ENCODE measurements at regions not wholly inside any gene's neighbourhood (a gene's known extent, or its start where the extent isn't known, plus 50 kb on each side); places are given as distances from the start of the nearest gene placed in this dataset.

- H3K36me3 ChIP-seq (ENCODE audit: control insufficient read depth in 1 of 2, insufficient read depth in 2 of 2, low read length in 2 of 2) = no peaks in the 10 kb centered on the region
- no peak overlapping the region for H3K4me2 ChIP-seq (ENCODE audit: low read length)
- ATAC-seq = no peak
- H3K27ac ChIP-seq (ENCODE audit: low read depth, low read length) = no peak overlapping the region
- no peaks in the 10 kb centered on the region for H3K9me3 ChIP-seq (ENCODE audit: control insufficient read depth in 1 of 2, insufficient read depth in 1 of 2, low read depth in 1 of 2, low read length in 2 of 2)
- no peaks in the 10 kb centered on the region for H3K9me2 ChIP-seq (ENCODE audit: insufficient read depth)
- ChIA-PET CTCF (no interaction called here), RAD21 (ENCODE audit: low non-redundant PET in 1 of 2, low total read pairs in 2 of 2, uncharacterized antibody in 2 of 2, unreplicated experiment in 2 of 2) (no interaction called here), POLR2A (no interaction called here)
- no peaks in the 10 kb centered on the region for H3K79me2 ChIP-seq (ENCODE audit: insufficient read depth, low read length)
- intact Hi-C loops (cut with micrococcal nuclease) = no loop called here
- H3K4me3 ChIP-seq (replicated peaks in 1 of 2; ENCODE audit: low read depth in 1 of 2, low read length in 2 of 2) = no peak overlapping the region
- H4K20me1 ChIP-seq (ENCODE audit: insufficient read depth) = no peaks in the 10 kb centered on the region
- H3K9ac ChIP-seq (ENCODE audit: low read length) = no peak overlapping the region
- no peak for DNase-seq (ENCODE audit: low read depth, low spot score)
- no peaks in the 10 kb centered on the region for H3K4me1 ChIP-seq (ENCODE audit: control insufficient read depth in 1 of 2, insufficient read depth in 2 of 2, low read length in 2 of 2)
- H2AFZ ChIP-seq (ENCODE audit: low read depth, low read length, poor library complexity, severe bottlenecking) = no peak overlapping the region
- no peaks in the 10 kb centered on the region for H3K27me3 ChIP-seq (ENCODE audit: insufficient read depth, low read length)
- TF ChIP-seq ELF1 (IDR thresholded peaks at IDR 0.05; ENCODE audit: borderline replicate concordance, low read depth) (no peak), SIN3A (IDR thresholded peaks at IDR 0.05; ENCODE audit: low read depth) (no peak), POLR2A (IDR thresholded peaks at IDR 0.05; ENCODE audit: borderline replicate concordance, extremely low read depth, insufficient read depth, insufficient read length) (no peak), EZH2 (IDR thresholded peaks at IDR 0.05) (no peak), FOSL1 (IDR thresholded peaks at IDR 0.05; ENCODE audit: low read depth) (no peak), YY1 (IDR thresholded peaks at IDR 0.05; ENCODE audit: extremely low read depth, insufficient replicate concordance, low read depth, low read length) (no peak), MAX (IDR thresholded peaks at IDR 0.05) (no peak)
- TF ChIP-seq, protein P1, sequence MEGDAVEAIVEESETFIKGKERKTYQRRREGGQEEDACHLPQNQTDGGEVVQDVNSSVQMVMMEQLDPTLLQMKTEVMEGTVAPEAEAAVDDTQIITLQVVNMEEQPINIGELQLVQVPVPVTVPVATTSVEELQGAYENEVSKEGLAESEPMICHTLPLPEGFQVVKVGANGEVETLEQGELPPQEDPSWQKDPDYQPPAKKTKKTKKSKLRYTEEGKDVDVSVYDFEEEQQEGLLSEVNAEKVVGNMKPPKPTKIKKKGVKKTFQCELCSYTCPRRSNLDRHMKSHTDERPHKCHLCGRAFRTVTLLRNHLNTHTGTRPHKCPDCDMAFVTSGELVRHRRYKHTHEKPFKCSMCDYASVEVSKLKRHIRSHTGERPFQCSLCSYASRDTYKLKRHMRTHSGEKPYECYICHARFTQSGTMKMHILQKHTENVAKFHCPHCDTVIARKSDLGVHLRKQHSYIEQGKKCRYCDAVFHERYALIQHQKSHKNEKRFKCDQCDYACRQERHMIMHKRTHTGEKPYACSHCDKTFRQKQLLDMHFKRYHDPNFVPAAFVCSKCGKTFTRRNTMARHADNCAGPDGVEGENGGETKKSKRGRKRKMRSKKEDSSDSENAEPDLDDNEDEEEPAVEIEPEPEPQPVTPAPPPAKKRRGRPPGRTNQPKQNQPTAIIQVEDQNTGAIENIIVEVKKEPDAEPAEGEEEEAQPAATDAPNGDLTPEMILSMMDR (IDR thresholded peaks at IDR 0.05 in 2 of 3, conservative IDR thresholded peaks at IDR 0.05 in 1 of 3; ENCODE audit: borderline replicate concordance in 1 of 3, insufficient read depth in 1 of 3, low read depth in 2 of 3, low read length in 2 of 3) = no peak
- BruUV-seq (replicated peaks) = no TSS peak
Measured at GRCh38 chr4:136342666-136343065, 1189.6 kb downstream of the PCDH18 start.

- intact Hi-C loops (cut with micrococcal nuclease) = no loop called here
- H3K4me2 ChIP-seq (ENCODE audit: low read length) = no peak overlapping the region
- H3K4me3 ChIP-seq (replicated peaks in 1 of 2; ENCODE audit: low read depth in 1 of 2, low read length in 2 of 2) = no peak overlapping the region
- no peak overlapping the region for H3K27ac ChIP-seq (ENCODE audit: low read depth, low read length)
- RAD21 ChIA-PET (ENCODE audit: low non-redundant PET in 1 of 2, low total read pairs in 2 of 2, uncharacterized antibody in 2 of 2, unreplicated experiment in 2 of 2) = no interaction called here
- DNase-seq (ENCODE audit: low read depth, low spot score) (no peak), ATAC-seq (no peak)
- H3K36me3 ChIP-seq (ENCODE audit: control insufficient read depth in 1 of 2, insufficient read depth in 2 of 2, low read length in 2 of 2) = no peaks in the 10 kb centered on the region
- BruUV-seq (replicated peaks) = no TSS peak
- no peak overlapping the region for H3K9ac ChIP-seq (ENCODE audit: low read length)
- H4K20me1 ChIP-seq (ENCODE audit: insufficient read depth) = no peaks in the 10 kb centered on the region
- H3K79me2 ChIP-seq (ENCODE audit: insufficient read depth, low read length) = no peaks in the 10 kb centered on the region
- CTCF ChIA-PET = no interaction called here
- TF ChIP-seq EGR1 (IDR thresholded peaks at IDR 0.05; ENCODE audit: low read depth) = no peak
- TF ChIP-seq, protein P2, sequence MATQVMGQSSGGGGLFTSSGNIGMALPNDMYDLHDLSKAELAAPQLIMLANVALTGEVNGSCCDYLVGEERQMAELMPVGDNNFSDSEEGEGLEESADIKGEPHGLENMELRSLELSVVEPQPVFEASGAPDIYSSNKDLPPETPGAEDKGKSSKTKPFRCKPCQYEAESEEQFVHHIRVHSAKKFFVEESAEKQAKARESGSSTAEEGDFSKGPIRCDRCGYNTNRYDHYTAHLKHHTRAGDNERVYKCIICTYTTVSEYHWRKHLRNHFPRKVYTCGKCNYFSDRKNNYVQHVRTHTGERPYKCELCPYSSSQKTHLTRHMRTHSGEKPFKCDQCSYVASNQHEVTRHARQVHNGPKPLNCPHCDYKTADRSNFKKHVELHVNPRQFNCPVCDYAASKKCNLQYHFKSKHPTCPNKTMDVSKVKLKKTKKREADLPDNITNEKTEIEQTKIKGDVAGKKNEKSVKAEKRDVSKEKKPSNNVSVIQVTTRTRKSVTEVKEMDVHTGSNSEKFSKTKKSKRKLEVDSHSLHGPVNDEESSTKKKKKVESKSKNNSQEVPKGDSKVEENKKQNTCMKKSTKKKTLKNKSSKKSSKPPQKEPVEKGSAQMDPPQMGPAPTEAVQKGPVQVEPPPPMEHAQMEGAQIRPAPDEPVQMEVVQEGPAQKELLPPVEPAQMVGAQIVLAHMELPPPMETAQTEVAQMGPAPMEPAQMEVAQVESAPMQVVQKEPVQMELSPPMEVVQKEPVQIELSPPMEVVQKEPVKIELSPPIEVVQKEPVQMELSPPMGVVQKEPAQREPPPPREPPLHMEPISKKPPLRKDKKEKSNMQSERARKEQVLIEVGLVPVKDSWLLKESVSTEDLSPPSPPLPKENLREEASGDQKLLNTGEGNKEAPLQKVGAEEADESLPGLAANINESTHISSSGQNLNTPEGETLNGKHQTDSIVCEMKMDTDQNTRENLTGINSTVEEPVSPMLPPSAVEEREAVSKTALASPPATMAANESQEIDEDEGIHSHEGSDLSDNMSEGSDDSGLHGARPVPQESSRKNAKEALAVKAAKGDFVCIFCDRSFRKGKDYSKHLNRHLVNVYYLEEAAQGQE (IDR thresholded peaks at IDR 0.05; ENCODE audit: low read depth) = no peak
- no peak for TF ChIP-seq CEBPB (IDR thresholded peaks at IDR 0.05; ENCODE audit: low read depth)
- POLR2A ChIA-PET = no interaction called here
- H3K27me3 ChIP-seq (ENCODE audit: insufficient read depth, low read length) = no peaks in the 10 kb centered on the region
- H3K9me2 ChIP-seq (ENCODE audit: insufficient read depth) = no peaks in the 10 kb centered on the region
- no peak overlapping the region for H2AFZ ChIP-seq (ENCODE audit: low read depth, low read length, poor library complexity, severe bottlenecking)
- H3K4me1 ChIP-seq (ENCODE audit: control insufficient read depth in 1 of 2, insufficient read depth in 2 of 2, low read length in 2 of 2) = no peaks in the 10 kb centered on the region
- H3K9me3 ChIP-seq (ENCODE audit: control insufficient read depth in 1 of 2, insufficient read depth in 1 of 2, low read depth in 1 of 2, low read length in 2 of 2) = no peaks in the 10 kb centered on the region
Measured at GRCh38 chr4:136337216-136337615, 1195.1 kb downstream of the PCDH18 start.

All from HCT116 (cell line).